HG02759 (cell line): ENCODE measurements at regions not wholly inside any gene's neighbourhood (a gene's known extent, or its start where the extent isn't known, plus 50 kb on each side); places are given as distances from the start of the nearest gene placed in this dataset.

ENCODE experiments used
- ATAC-seq: cut with Tn5 transposase; IDR thresholded peaks from one replicate; pipeline ENCODE4 v1.9.1; 2021; ENCODE audit warnings: mild to moderate bottlenecking, moderate library complexity; ENCODE audit not compliant: unreplicated experiment

DNA sequence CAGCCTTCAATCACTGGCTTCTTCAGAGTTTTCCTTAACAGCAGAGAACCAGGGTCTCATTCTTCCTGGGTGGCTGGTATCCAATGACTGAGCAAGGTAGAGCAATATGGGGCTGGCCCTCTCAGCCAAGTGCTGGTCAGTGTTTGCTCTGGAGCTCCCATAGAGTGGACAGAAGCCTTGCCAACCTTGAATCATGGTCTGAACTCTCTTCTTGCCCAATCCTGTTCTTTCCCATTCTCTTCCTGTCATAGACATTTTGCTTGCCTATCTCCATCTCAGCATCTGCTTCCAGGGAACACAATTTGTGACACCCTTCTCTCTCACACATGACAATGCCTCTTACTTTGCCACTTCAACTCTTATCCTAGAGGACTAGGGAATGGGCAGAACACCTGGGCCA lies 245.6 kb upstream of the PEX5L start:
- no peak for ATAC-seq

DNA sequence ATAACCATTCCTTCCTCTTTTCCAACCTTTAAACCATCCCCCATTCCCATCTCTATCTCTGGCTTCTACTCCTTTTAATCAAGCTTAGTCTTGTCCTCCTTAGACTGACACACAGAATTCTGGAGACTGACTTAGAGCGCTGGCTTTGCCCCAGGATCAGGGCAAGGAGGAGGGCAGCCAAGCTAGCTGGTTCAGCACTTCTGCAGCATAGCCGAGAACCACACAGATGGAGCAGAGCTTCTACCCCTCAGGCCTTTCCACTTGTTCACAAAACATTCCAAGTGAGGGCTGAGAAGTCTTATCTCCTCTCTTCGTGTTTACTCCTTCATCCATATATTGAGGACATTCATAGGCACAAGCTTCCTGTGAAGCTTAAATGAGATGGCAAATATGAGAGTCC lies 246.5 kb upstream of the PEX5L start:
- ATAC-seq: no peak

DNA sequence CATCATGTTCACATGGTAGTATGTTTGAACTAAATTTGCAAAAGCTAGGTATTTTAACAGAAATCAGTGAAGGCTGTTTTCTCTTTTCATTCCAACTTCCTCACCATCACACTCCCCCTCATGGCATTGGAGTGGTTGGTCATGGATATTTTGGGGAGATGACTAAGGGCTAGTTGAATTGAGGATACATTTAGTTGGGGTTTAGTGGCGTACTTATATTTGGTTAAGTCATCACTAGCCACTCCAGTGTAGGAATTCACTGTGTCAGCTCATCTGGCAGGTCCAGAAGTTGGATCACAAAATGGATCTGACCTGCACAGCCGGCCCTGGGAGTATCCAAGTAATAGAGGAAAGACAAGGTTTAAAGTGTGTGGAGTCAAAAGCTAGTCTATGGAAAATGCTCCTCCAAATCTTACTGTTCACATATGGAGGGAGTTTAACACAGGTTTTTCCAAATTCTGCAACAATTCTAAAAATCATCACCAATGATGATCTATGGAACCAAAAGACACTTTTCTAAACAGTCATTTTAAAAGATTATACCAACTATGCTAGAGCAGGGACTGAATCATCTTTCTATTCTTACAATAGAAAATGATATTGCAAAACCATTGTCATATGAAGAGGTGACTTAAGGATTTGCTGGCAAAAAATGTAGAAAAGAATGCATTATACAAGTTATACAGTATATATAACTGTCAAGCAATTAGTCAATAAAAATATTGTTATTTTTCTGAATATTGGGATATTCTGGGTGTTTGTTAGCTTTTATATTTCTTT lies 247.8 kb upstream of the PEX5L start:
- ATAC-seq: no peak

DNA sequence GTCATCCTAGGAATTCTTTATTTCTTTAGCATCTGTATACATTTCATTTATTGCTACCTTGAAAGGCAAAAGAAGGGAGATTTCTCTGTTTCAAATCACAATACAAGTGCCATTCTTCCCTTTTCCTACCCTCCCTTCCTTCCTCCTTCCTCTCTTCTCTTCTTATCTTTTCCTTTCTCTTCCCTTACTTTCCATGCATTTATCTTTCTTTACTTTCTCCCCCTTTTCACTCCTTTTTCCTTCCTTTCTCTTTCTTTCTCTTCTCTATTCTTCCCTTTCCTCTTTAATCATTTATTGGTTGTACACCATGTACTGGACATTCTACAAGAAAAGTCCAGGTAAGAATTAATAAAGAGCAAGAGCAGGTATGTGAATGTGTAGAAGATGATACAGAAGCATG lies 251.0 kb upstream of the PEX5L start:
- ATAC-seq: no peak

DNA sequence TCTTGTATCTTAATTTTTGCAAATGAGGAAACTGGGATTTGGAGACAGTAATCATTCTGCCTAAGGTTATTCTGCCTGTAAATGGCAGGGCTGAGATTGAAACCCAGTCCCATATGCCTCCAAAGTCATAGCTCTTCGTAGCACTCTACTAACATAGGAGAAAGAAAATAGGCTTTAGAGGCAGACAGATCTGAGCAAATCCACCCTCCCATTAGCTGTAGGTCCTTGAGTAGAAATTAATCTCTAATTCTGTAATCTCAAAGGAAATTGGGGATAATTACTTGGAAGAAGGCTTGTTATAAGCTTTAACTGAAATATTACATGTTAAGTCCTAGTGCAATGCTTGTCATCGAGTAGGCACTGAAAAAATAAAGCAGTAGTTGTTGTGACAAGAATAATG lies 252.1 kb upstream of the PEX5L start:
- ATAC-seq: no peak

DNA sequence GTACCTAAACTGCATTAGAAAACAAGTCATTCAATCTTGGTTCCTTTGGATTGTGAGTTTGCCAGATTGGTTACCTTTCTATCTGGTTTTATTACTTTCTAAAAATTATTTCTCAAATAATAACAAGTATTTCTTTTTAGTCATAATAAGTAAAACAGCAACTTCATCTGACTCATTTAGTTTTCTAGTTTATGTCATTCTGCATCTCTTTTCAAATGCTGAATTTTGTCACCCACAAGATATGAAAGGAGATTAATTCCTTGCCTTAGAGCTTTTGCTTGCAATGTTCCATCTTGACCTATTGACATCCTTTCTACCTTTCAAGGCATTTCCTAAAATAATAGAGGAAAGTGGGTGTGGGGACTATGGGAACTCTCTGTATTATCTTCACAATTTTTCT lies 253.6 kb upstream of the PEX5L start:
- ATAC-seq: no peak

DNA sequence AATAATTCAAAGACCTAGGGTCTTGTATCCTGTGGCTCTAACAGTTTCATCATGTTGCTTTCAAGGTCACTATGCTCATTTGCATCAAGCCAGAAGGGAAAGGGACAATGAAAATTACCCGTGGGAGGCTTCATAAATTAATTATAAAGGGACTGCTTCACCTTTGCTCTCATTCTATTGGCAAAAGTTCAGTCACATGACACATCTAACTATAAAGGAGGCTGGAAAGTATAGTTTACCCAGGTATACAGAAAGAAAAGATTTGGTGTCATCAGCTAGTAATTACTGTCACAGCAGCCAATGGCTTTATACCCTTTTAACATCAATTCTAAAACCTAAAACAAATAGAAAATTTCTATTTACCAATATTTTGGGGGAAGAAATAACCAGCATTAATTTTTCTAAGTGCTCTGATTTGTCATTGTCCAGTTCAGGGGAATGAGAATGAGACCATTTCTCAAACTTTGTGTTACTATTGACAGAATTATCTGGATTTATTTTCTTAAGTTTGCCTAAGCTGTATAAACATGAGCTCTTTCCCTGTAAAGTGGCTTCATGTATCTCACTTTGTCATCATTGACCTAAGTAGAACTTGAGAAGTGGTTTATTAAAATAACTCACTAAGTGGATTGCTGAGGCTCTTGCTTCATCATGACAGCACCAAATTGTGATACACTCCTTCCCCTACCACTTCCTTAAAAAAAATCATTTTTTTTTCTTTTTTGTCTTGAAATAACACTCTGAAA lies 257.7 kb upstream of the PEX5L start:
- no peak for ATAC-seq

DNA sequence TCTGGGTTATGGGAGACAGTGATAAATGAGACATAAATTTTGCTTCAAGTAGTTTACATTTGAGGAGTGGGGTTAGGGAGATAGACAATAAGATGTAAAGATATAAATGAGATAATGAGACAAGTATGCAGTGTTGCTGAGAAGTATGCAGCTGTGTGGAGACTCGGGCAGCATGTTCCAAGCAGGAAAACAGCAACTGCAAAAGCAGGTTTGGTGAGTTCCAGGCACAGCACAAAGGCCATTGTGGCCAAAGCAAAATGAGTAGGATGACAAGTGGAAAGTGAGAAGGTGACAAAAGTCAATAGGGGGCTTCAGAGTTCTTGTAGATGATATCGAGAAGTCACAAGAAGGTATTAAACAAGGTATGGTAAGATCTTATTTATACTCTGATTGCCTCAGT lies 259.1 kb upstream of the PEX5L start:
- ATAC-seq: no peak

DNA sequence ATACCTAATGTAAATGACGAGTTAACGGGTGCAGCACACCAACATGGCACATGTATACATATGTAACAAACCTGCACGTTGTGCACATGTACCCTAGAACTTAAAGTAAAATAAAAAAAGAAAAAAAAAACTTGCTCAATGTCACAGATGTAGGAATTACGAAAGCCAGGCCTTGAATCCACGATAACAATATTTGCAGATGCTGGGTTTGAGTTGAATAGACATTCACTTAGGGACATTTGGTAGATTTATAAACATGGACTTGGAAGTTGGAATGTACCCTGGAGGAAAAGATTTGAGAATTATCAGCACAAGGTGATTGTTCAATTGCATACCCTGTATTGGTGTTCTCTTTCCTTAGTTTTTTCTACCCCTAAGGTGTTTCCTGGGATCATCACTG lies 260.2 kb upstream of the PEX5L start:
- ATAC-seq: no peak

DNA sequence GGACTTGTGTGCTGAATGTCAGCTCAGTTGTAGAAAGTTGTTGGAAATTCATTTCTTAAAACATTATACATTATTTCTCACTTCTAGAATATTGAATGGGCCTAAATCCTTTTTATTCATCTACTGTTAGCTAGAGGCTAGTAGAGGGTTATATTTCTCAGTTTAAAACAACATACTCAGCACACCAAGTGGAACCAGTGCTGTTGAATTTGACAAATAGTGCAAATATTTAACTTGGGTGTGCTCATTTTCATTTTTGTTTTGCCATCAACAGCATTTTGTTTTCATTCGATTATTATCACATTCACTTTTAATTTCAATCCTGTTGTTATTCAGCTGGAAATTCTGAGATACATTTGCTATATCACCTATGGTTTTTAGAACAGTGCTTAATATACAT lies 269.4 kb upstream of the PEX5L start:
- no peak for ATAC-seq

DNA sequence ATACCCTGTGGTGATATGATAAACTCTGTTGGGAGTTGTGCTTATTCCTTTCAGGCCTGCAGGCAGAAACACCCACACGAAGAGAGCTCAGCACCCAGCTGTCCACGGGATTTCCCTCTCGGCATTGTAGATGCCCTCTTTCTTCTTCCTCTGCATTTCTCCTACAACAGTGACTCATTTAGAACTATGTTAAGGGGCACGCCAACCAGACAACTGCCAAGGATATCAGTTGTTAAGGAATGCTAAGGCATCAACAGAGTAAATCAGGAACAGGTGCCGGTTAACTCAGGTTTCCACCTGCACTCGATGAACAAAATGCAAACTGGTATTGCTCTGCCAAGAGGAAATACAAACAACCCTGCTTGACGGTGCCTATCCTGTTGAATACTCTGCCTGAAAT lies 270.0 kb upstream of the PEX5L start:
- ATAC-seq: no peak

DNA sequence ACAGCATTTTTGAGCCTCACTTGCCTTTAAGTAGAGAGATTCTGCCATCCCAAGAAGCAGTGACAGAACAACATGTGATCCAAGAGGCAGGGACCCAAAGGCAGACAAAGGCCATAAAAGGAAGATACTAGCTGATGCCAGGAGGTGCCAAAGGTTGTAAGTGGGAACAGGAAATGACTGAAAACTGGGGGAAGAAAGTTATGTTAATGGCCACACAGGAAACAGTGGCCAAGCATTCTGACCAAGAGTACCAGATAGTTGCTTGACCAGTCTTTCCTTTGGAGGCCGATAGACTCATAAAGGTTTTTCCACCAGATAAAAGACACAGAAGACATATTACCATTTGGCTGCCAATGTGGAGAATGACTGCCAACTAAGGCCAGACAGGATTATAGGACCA lies 274.5 kb upstream of the PEX5L start:
- no peak for ATAC-seq

DNA sequence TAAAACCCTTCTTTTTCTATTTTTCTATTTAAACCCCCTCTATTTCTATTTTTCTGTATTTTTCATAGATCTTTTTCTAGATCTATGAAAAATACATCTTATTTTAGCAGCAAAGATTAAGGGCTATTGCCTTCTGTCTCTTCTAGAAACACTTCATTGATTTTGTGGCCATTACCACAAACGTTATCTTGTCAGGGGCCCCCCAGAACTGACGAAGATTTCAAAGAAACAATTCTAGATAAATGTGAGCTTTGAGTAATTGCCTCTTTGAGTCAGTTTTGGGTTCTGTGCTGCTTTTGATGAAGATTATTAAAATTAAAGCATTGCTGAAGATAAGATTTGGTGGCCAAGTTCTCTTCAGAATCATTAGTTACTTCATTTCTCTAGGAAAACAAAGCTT lies 279.6 kb upstream of the PEX5L start:
- no peak for ATAC-seq

DNA sequence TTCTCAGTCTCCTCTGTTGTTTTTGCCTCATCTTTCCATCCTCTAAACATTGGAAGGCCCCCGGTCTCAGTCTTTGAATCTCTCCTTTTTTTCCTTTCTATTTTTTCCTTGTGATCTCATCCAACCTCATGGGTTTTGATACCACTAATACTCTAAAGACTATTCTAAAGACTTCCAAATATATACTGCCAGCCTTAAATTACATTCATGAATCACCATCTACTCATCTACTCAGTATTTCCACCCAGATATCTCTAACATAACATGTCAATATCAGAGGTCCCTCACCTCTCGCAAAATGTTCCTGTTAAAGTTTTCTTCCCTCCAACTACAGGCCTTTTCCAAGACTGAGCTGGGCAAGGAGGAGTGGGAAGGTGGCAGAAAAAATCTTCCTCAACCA lies 282.5 kb upstream of the TTC14 start:
- no peak for ATAC-seq

DNA sequence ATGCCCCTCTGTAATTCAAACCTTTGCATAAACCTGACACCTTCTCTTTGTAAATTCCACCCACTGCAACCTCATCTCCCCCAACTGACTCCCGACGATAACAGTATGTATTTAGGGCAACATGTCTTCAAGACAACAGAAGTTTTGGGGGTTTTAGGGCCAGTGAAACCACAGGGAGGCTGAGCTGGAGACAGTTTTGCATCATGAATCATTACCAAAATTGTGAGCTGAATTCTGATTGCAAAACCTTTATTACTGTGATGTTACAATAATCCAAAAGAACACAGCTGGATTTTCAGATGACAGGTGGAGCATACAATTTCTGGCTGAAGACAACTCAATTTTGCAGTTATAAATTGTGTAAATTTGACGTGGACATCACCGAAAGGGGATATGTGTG lies 281.3 kb upstream of the TTC14 start:
- ATAC-seq: no peak

DNA sequence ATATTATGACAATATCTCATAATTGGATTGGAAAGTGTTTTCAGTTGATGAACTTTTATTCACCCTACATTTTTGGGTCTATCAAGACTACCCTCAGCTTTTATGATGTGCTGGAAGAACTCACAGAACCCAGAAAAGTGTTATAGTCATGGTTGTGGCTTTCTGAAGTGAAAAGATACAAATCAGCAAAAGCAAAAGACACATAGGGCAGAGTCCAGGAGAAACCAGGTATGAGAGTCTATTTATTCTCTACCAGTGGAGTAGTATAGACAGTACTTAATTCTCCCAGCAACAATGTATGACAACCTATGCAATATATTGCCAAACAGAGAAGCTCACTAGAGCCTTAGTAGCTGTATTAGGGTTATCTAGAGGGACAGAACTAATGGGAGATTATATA lies 280.4 kb upstream of the TTC14 start:
- no peak for ATAC-seq

DNA sequence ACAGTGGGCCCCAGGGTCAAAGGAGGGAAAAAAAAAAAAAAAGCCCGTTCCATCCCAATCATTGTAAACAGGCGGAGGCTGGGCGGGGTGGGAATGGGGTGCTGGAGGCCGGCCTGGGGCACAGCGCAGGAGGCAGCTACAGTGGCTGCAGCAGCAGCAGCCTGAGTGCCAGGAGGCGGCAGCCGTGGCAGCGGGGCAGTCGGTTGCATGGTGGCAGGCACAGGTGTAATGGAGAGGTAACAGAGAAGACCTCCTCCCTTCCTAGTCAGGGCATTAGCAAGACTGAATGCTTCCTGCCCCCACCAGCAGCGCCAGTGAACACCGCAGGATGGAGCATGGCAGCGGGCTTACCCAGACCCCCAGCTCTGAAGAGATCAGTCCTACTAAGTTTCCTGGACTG lies 279.1 kb upstream of the TTC14 start:
- ATAC-seq: no peak

DNA sequence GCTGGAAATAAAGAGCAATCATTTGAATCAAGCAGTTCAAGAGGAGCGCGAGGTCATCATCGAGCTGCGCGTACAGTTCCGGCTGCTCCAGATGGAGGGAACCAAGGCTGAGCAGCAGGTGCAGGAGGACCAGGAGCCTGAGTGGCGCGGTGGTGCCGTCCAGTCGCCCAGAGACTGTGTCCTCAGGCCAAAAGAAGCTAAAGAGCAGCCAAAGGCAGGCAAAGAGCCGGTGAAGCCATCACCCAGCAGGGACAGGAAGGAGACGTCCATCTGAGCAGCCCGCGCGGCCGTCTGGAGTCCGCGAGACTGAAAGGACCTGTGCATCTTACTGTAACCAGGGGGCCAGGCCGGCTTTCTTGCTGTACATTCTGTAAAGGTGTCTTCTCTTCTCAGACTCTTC lies 277.2 kb upstream of the TTC14 start:
- no peak for ATAC-seq

DNA sequence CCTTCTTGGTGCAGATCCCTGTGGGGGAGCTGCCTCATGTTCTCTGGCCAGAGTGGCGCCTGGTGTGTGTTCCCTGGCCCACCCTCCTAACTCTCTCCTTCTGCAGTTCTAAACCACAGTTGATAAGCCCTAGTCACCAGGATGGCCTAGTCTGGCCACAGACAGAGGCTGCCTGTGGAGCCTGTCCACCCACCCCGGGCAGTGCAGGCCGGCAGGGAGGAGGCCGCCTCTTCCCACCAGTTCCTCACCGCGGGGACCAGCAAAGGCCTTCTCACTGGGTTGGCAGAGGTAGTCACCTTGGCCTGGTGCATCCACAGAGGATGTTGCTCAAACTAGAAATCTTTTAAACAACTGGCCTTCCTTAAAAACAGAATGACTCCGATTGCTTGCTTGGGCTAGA lies 276.4 kb upstream of the TTC14 start:
- no peak for ATAC-seq

DNA sequence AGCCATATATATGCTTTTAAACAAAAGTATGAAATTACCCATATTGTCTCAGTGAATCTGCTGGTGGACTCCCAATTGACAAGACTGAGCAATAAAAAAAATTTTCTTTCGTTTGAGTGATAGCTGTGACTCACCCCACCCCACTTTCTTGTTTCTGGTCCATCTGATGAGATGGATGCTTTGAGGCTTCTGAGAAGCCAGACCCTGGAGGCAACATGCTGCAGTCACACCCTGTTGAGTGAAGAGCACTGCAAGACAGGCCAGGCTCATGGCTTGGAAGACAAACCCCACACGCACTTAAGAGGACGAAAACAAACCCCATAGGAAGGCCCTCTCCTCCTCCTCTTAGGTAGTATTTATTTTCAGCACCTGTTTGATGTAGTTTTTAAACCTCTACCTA lies 276.0 kb upstream of the TTC14 start:
- no peak for ATAC-seq

DNA sequence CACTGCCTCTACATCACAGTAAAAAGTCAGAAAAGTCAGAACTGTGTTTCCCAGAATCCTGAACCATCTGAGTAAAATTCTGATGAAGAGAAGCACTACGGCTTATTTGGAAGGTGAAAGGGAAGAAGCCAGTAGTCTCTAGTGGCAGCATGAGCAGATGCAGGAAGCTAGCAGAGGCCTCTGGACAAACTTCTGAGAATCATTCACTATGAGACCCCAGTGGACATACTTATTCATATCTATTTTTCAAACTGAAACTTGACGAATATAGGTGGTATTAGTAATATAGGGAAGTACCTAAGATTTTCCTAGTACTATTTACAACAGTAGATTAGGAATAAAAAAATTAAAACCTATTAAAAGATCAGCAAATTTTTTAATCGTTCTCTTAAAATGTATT lies 272.8 kb upstream of the TTC14 start:
- peak; percentile 80 for ATAC-seq

DNA sequence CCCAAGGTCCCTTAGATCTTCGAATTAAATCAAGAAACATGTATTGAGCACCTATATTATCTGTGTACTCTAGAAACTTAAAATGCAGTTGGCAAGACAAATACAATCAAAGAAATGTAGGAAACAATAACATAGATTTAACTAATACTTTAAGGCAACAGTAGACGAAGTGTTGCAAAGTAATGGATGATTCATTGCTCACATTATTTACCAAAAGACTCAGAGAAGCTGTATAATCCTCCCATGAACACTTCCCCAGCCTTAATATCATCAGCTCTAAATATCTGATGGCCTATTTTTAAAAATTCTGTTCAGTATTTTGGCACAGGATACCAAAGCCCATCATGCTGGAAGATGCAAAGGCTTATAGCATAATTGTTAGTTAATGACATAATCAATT lies 272.1 kb upstream of the TTC14 start:
- ATAC-seq: no peak

DNA sequence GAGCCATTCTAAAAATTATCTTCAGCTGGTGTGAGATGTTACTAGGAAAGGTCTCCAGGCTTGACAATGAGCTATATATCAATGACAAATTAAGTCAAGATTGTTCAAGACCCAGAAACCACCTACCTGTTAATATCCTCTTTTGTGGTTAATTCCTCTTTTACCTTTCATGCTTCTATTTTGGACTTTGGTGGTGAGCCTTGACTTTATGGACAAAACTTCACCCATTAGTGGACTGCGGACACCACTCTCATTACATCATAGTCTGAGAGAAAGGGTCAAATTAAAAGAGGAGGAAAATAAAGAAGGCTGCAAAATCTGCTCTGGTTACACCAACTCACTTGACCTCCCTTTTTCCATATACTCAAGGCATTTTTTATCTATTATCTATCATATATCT lies 271.5 kb upstream of the TTC14 start:
- no peak for ATAC-seq
